ENCODE measurements at regions not wholly inside any gene's neighbourhood (a gene's known extent, or its start where the extent isn't known, plus 50 kb on each side); places are given as distances from the start of the nearest gene placed in this dataset.

DNA sequence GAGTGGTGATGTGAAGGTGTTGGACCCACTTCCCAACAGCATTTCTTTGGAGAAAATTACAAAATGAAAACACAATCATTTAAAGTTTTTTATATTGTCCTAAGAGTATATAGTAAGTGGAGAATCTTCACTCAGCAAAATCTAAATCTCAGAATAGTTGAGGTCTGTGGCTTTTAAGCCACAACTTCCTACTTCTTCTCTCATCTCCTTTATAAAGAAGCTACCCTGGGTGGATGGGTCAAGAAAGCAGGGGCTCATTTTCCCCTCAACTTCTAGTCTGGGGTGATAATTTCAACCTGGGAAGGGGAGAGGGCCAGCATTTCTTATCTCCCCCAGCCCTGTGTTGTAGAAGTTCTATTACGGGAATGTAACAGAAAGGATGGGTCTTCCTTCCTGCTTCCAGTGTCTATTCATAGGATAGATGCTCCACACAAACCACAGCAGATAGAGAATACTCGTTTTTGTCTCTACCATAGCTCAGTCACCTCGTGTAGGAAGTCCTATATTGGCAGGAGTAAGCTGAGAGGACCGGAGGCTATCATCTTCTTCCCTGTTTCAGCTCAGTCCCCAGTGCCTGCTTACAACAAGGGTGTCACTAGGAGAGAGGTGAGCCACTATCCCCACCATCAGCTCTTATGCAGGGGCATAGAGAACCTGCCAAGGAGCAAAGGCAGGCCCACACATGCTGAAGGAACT is 341.5 kb downstream of the CASP12 start:
- TF ChIP-seq, protein P1, sequence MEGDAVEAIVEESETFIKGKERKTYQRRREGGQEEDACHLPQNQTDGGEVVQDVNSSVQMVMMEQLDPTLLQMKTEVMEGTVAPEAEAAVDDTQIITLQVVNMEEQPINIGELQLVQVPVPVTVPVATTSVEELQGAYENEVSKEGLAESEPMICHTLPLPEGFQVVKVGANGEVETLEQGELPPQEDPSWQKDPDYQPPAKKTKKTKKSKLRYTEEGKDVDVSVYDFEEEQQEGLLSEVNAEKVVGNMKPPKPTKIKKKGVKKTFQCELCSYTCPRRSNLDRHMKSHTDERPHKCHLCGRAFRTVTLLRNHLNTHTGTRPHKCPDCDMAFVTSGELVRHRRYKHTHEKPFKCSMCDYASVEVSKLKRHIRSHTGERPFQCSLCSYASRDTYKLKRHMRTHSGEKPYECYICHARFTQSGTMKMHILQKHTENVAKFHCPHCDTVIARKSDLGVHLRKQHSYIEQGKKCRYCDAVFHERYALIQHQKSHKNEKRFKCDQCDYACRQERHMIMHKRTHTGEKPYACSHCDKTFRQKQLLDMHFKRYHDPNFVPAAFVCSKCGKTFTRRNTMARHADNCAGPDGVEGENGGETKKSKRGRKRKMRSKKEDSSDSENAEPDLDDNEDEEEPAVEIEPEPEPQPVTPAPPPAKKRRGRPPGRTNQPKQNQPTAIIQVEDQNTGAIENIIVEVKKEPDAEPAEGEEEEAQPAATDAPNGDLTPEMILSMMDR (conservative IDR thresholded peaks at IDR 0.05; ENCODE audit: low read length) = no peak
- TF ChIP-seq EZH2phosphoT487 (IDR thresholded peaks at IDR 0.05; ENCODE audit: borderline replicate concordance, low read depth, low read length) = no peak
